ENCODE measurements at regions not wholly inside any gene's neighbourhood (a gene's known extent, or its start where the extent isn't known, plus 50 kb on each side); places are given as distances from the start of the nearest gene placed in this dataset.
"Not testable (repeated sequence)": the region's sequence is repeated elsewhere in the genome, so short reads cannot be mapped to it uniquely, and the experiment has no call there.

GRCh38 chr2:122340246-122340645 lies 584.8 kb downstream of the TSN start:
- peak overlapping the region in 1 of 2 donors; percentile 15 for H3K27ac Mint-ChIP-seq
- no peak overlapping the region for H3K4me3 Mint-ChIP-seq
- no peaks in the 10 kb centered on the region for H3K27me3 Mint-ChIP-seq
- no peaks in the 10 kb centered on the region for H3K4me1 Mint-ChIP-seq
- no peak for ATAC-seq
- DNase-seq = no peak
- peaks cover 0 to 2% of the 10 kb centered on the region in 2 donors for H3K9me3 Mint-ChIP-seq

DNA sequence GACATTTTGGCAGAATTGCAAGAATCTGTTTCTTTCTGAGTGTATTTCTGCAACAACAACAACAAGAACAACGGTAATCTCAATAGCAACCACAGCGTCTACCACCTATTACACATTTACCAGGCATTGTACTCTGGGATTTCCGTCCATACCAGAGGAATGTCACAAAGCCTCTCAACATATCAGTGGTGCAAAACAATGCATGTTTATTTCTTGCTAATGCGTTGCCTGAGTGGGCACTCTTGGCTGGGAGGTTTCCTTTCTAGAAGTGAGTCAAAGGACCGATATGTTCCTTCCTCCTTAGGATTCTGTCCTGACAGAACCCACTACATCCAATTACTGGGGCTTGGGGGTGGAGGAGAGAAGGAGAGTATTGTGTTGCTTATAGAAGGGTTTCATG lies 585.6 kb downstream of the TSN start:
- no peak for DNase-seq
- no peaks in the 10 kb centered on the region for H3K27me3 Mint-ChIP-seq
- peaks cover 0 to 8% of the 10 kb centered on the region in 2 donors for H3K9me3 Mint-ChIP-seq

DNA sequence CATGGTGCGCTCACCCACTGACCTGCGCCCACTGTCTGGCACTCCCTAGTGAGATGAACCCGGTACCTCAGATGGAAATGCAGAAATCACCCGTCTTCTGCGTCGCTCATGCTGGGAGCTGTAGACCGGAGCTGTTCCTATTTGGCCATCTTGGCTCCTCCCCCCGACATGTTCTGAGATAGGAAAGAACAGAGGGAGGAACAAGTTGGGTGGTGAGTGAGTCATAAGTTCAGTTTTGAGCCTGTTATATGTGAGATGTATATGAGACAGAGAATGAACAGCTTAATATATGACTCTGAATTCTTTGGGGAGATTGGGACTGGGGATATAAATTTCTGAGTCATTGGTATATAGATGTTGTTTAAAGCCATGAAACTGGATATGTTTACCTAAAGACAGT lies 596.7 kb downstream of the TSN start:
- ATAC-seq, H3K4me3 Mint-ChIP-seq, H3K9me3 Mint-ChIP-seq, H3K27ac Mint-ChIP-seq, DNase-seq, H3K4me1 Mint-ChIP-seq, H3K27me3 Mint-ChIP-seq: not testable (repeated sequence)

More for the DNA sequence above, 585.6 kb downstream of the TSN start:
- no peak overlapping the region for H3K27ac Mint-ChIP-seq
- no peak for ATAC-seq
- no peak overlapping the region for H3K4me3 Mint-ChIP-seq
- no peaks in the 10 kb centered on the region for H3K4me1 Mint-ChIP-seq

GRCh38 chr2:122357998-122358397 lies 602.5 kb downstream of the TSN start:
- Mint-ChIP-seq H3K4me3 (no peak overlapping the region), H3K27me3 (no peaks in the 10 kb centered on the region), H3K9me3 (peaks cover 0 to 5% of the 10 kb centered on the region in 2 donors), H3K4me1 (no peaks in the 10 kb centered on the region), H3K27ac (no peak overlapping the region)
- no peak for ATAC-seq
- DNase-seq = no peak

GRCh38 chr2:122358729-122359128 lies 603.3 kb downstream of the TSN start:
- DNase-seq (no peak), ATAC-seq (no peak)
- H3K27me3 Mint-ChIP-seq = no peaks in the 10 kb centered on the region
- H3K9me3 Mint-ChIP-seq = peaks cover 0 to 5% of the 10 kb centered on the region in 2 donors
- no peak overlapping the region for H3K27ac Mint-ChIP-seq
- H3K4me3 Mint-ChIP-seq = no peak overlapping the region
- H3K4me1 Mint-ChIP-seq = no peaks in the 10 kb centered on the region

- Mint-ChIP-seq H3K4me3 (no peak overlapping the region), H3K9me3 (peaks cover 0 to 5% of the 10 kb centered on the region in 2 donors), H3K27ac (no peak overlapping the region), H3K27me3 (no peaks in the 10 kb centered on the region), H3K4me1 (no peaks in the 10 kb centered on the region)
- ATAC-seq (no peak), DNase-seq (no peak)
Measured at GRCh38 chr2:122363885-122364284, 608.4 kb downstream of the TSN start.

- Mint-ChIP-seq H3K4me1 (no peaks in the 10 kb centered on the region), H3K9me3 (peaks cover 0 to 5% of the 10 kb centered on the region in 2 donors), H3K4me3 (no peak overlapping the region), H3K27ac (no peak overlapping the region), H3K27me3 (no peaks in the 10 kb centered on the region)
- ATAC-seq (no peak), DNase-seq (no peak)
Measured at GRCh38 chr2:122366427-122366826, 611.0 kb downstream of the TSN start.

- Mint-ChIP-seq H3K9me3 (peaks cover under 1 to 5% of the 10 kb centered on the region in 2 donors), H3K27ac (no peak overlapping the region), H3K4me1 (no peaks in the 10 kb centered on the region), H3K4me3 (no peak overlapping the region), H3K27me3 (no peaks in the 10 kb centered on the region)
- no peak for DNase-seq
- ATAC-seq = no peak
Measured at GRCh38 chr2:122366969-122367645, 611.7 kb downstream of the TSN start.

DNA sequence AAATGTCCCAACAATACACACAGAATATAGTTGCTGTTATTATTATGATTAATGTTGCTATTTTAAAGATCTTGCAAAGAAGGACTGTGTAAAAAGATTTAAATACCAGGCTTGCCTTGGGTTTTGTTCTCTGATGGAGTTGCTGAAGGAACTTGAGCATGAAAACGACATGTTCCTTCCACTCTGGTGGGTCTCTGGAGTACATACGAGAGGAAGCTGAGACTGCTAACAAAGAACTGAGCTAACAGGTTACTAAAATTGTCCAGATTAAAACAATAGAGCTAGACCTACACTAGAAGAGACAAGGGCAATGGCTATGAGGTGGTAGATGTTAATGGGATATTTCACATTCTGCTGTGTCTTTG lies 612.2 kb downstream of the TSN start:
- H3K9me3 Mint-ChIP-seq = peaks cover 5 to 6% of the 10 kb centered on the region in 2 donors

DNA sequence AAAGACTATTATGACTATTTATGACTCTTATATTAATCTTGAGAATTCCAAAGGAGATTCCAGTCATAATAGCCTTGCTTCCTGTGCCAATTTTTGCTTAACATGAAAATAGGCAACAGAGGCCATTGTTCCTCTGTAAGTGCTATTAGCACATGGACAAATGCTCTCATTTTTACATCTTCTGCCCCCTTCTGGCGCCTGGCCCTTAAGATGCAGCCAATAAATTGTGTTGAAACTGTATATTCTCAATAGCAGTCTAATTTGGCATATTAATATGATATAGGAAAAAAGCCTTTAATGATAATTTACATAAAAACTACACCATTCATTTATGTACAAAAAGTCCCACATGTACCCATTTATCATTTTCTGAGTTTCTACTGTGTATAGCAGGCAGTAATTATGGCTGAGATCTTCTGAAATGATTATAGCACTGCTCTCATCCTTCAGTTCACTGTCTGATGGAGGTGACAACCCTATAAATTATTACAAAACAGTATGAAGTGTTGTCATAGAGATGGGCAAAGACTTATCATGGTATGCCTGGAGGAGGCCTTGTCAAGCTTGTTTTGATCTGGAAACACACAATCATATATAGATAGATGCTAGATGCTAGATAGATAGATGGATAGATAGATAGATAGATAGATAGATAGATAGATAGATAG lies 613.3 kb downstream of the TSN start:
- H3K27ac Mint-ChIP-seq = no peak overlapping the region
- no peak for ATAC-seq
- no peaks in the 10 kb centered on the region for H3K4me1 Mint-ChIP-seq
- DNase-seq = no peak
- no peak overlapping the region for H3K4me3 Mint-ChIP-seq
- peaks cover 7 to 8% of the 10 kb centered on the region in 2 donors for H3K9me3 Mint-ChIP-seq
- no peaks in the 10 kb centered on the region for H3K27me3 Mint-ChIP-seq

More for the DNA sequence above, 612.2 kb downstream of the TSN start:
- ATAC-seq (no peak), DNase-seq (no peak)
- no peaks in the 10 kb centered on the region for H3K4me1 Mint-ChIP-seq
- H3K27me3 Mint-ChIP-seq = no peaks in the 10 kb centered on the region
- no peak overlapping the region for H3K27ac Mint-ChIP-seq
- H3K4me3 Mint-ChIP-seq = no peak overlapping the region

DNA sequence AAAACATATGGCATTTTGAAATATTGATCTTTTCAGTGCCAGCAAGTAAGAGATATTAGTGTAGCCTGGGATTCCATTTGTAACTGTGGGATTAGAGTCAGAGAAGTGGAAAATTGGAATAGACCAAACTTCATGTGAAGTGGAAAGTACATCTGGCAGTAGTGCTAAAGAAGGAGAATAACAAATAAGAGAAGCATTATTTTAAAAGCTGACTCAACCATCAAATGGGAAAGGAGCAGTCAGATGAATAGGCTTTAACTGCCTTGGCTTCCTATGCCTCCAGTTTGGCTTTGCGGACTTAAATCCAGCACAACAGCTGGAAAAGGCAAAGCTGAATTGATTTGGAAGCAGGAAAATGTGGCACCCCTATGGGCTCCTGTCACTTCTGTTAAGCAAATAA lies 623.1 kb downstream of the TSN start:
- no peak for ATAC-seq
- DNase-seq = no peak
- no peaks in the 10 kb centered on the region for H3K27me3 Mint-ChIP-seq
- H3K9me3 Mint-ChIP-seq = no peaks in the 10 kb centered on the region
- H3K4me1 Mint-ChIP-seq = no peaks in the 10 kb centered on the region
- no peak overlapping the region for H3K4me3 Mint-ChIP-seq
- H3K27ac Mint-ChIP-seq = no peak overlapping the region

GRCh38 chr2:122384768-122385333 lies 629.4 kb downstream of the TSN start:
- H3K4me1 Mint-ChIP-seq = no peaks in the 10 kb centered on the region
- H3K27ac Mint-ChIP-seq = no peak overlapping the region
- H3K4me3 Mint-ChIP-seq = no peak overlapping the region
- DNase-seq = no peak
- ATAC-seq = no peak
- H3K9me3 Mint-ChIP-seq = peaks cover 20 to 21% of the 10 kb centered on the region in 2 donors
- H3K27me3 Mint-ChIP-seq = no peaks in the 10 kb centered on the region

DNA sequence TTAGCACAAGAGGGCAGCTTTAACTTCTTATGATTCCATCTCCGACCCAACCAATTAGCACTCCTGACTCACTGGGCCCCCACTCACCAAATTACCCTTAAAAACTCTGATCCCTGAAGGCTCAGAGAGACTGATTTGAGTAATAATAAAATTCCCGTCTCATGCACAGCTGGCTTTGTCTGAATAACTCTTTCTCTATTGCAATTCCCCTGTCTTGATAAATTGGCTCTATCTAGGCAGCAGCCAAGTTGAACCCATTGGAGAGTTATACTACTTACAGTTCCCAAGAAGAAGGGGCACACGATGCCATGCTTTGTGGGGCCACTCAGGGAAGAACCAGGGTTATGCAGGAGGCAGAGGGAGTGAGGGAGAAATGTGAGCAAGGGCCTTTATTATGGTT lies 632.8 kb downstream of the TSN start:
- ATAC-seq (no peak), DNase-seq (no peak)
- no peaks in the 10 kb centered on the region for H3K27me3 Mint-ChIP-seq
- no peak overlapping the region for H3K27ac Mint-ChIP-seq
- H3K4me3 Mint-ChIP-seq = no peak overlapping the region
- peaks cover 21 to 23% of the 10 kb centered on the region in 2 donors for H3K9me3 Mint-ChIP-seq
- no peaks in the 10 kb centered on the region for H3K4me1 Mint-ChIP-seq

DNA sequence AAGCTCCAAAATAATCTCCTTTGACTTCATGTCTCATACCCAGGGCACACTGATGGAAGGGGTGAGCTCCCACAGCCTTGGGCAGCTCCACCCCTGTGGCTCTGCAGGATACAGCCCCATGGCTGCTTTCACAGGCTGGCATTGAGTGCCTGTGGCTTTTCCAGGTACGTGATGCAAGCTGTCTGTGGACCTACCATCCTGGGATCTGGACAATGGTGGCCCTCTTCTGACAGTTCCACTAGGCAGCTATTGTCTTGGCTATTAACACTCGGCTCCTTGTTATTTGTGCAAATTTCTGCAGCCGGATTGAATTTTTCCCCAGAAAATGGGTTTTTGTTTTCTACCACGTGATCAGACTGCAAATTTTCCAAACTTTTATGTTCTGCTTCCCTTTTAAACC lies 634.2 kb downstream of the TSN start:
- no peaks in the 10 kb centered on the region for H3K27me3 Mint-ChIP-seq
- DNase-seq (no peak), ATAC-seq (no peak)
- peaks cover 21 to 23% of the 10 kb centered on the region in 2 donors for H3K9me3 Mint-ChIP-seq
- H3K4me3 Mint-ChIP-seq = no peak overlapping the region
- no peaks in the 10 kb centered on the region for H3K4me1 Mint-ChIP-seq
- peak overlapping the region in 1 of 2 donors; percentile 65 for H3K27ac Mint-ChIP-seq

- peak; percentile 67 for ATAC-seq
- H3K4me1 Mint-ChIP-seq = no peaks in the 10 kb centered on the region
- H3K9me3 Mint-ChIP-seq = peaks cover 21 to 23% of the 10 kb centered on the region in 2 donors
- DNase-seq = peak; percentile 9 to 20
- H3K27me3 Mint-ChIP-seq = no peaks in the 10 kb centered on the region
- H3K27ac Mint-ChIP-seq = peak overlapping the region; percentile 86 to 97
- peak overlapping the region in 1 of 2 donors; percentile 22 for H3K4me3 Mint-ChIP-seq
Measured at GRCh38 chr2:122390406-122390805, 635.0 kb downstream of the TSN start.

GRCh38 chr2:122391726-122392125 lies 636.3 kb downstream of the TSN start:
- Mint-ChIP-seq H3K4me3 (no peak overlapping the region), H3K4me1 (no peaks in the 10 kb centered on the region), H3K27ac (no peak overlapping the region), H3K27me3 (no peaks in the 10 kb centered on the region), H3K9me3 (peaks cover 21 to 23% of the 10 kb centered on the region in 2 donors)
- ATAC-seq (no peak), DNase-seq (no peak)

All from stimulated activated naive CD8-positive, alpha-beta T cell treated with anti-CD3 and anti-CD28 coated beads, Interleukin-15, amount 100 ng/mL, for 72 hours (primary cell).